Adrenal gland (tissue), 9 donors: ENCODE measurements at regions not wholly inside any gene's neighbourhood (a gene's known extent, or its start where the extent isn't known, plus 50 kb on each side); places are given as distances from the start of the nearest gene placed in this dataset.

Source experiments
- DNase-seq, 7 donors: peaks; one replicate each; pipeline ENCODE4 v3.0.0-alpha.2; 2019 to 2020
- H3K27ac ChIP-seq, 5 donors: fragments of 200-600 bp; sonication (generic) in 4 of 5; 1 replicate in 3 of 5; 2 replicates in 2 of 5; pipeline versions ENCODE4 v1.5.1 to v1.8.0; 2016 to 2020; ENCODE audit warnings: mild to moderate bottlenecking in 1 of 5
- H3K27me3 ChIP-seq: fragments of 200-600 bp; 2 replicates; pipeline ENCODE4 v1.8.0; 2021
- H3K36me3 ChIP-seq, 2 donors: fragments of 200-600 bp; replicated peaks in 1 of 2; 1 replicate in 1 of 2; 2 replicates in 1 of 2; pipeline versions ENCODE4 v1.5.1 to v1.8.0; 2018 to 2022
- H3K4me1 ChIP-seq, 2 donors: fragments of 200-600 bp; replicated peaks in 1 of 2; 1 replicate in 1 of 2; 2 replicates in 1 of 2; pipeline versions ENCODE4 v1.5.1 to v1.8.0; 2018 to 2021
- H3K4me3 ChIP-seq, 4 donors: fragments of 200-600 bp; sonication (generic) in 3 of 4; one replicate each; pipeline ENCODE4 v1.5.1; 2016 to 2018
- H3K9me3 ChIP-seq, 3 donors: fragments of 200-600 bp; sonication (generic) in 1 of 3; replicated peaks in 1 of 3; 1 replicate in 2 of 3; 2 replicates in 1 of 3; pipeline versions ENCODE4 v1.5.1 to v1.8.0; 2016 to 2021
- POLR2A ChIP-seq, 2 donors: fragments of 450-650 bp; IDR thresholded peaks; one replicate each; pipeline ENCODE4 v1.6.1; 2017; ENCODE audit warnings: antibody characterized with exemption in 2 of 2, mild to moderate bottlenecking in 2 of 2, moderate library complexity in 1 of 2
- WGBS, 4 donors: extraction: QIAGEN DNeasy Blood & Tissue Kit in 2 of 4; methylation state at CpG; one replicate each; pipeline versions ENCODE4 v1.1.5 to v1.1.7; 2013 to 2017; 5-methylcytosine and 5-hydroxymethylcytosine counted together
- intact Hi-C, 2 donors: fragments of 100-400 bp; cut with DNase I; formaldehyde crosslinking; loops; one replicate each; pipeline versions ENCODE4 v1.14.1 to v1.15.0; 2022 to 2023
- TF ChIP-seq, protein P1 (sequence below), 6 experiments: fragments of 450-650 bp in 4 of 6; fragments of 200-600 bp in 2 of 6; sonication (generic) in 1 of 6; IDR thresholded peaks; 1 replicate in 5 of 6; 2 replicates in 1 of 6; pipeline versions ENCODE4 v1.5.1 to v1.8.0; 2016 to 2021; ENCODE audit warnings: antibody characterized with exemption in 6 of 6, mild to moderate bottlenecking in 2 of 6, moderate library complexity in 1 of 6
- donor health status: healthy with polysubstance abuse.
- donor health status: Bipolar disorder and iron deficiency.
- donor health status: DM: yes; HTN: yes; CAD: no.
- donor health status: DM: no; HTN: no; CAD: no.
- donor health status: DM: no; HTN: no; CAD: no.

DNA sequence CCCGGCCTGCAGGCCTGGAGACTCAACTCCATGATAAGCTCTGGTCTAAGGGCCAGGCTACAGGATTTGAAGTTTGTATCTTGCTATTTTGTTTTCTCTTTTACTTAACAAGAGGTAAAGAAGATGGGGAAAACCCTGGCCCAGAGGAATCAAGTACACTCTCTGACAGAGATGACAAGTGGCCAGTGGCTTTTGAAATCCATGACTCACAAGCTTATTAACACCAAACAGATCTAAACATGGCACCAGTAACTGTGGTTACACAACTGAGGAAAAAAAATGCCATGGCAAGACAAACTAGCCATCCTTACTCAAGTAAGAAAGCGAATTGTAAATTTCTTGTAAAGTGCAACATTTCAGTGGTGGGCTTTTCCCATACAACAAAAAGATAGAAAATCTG, 72.6 kb upstream of the SERTM1 start:
- 73 to 80% (median 77%) methylated on average over 2 of the region's 2 CpGs for WGBS, 4 donors
- TF ChIP-seq POLR2A (IDR thresholded peaks at IDR 0.05): no peak
- TF ChIP-seq, protein P1, sequence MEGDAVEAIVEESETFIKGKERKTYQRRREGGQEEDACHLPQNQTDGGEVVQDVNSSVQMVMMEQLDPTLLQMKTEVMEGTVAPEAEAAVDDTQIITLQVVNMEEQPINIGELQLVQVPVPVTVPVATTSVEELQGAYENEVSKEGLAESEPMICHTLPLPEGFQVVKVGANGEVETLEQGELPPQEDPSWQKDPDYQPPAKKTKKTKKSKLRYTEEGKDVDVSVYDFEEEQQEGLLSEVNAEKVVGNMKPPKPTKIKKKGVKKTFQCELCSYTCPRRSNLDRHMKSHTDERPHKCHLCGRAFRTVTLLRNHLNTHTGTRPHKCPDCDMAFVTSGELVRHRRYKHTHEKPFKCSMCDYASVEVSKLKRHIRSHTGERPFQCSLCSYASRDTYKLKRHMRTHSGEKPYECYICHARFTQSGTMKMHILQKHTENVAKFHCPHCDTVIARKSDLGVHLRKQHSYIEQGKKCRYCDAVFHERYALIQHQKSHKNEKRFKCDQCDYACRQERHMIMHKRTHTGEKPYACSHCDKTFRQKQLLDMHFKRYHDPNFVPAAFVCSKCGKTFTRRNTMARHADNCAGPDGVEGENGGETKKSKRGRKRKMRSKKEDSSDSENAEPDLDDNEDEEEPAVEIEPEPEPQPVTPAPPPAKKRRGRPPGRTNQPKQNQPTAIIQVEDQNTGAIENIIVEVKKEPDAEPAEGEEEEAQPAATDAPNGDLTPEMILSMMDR (IDR thresholded peaks at IDR 0.05): no peak
- intact Hi-C loops: no loop called here

DNA sequence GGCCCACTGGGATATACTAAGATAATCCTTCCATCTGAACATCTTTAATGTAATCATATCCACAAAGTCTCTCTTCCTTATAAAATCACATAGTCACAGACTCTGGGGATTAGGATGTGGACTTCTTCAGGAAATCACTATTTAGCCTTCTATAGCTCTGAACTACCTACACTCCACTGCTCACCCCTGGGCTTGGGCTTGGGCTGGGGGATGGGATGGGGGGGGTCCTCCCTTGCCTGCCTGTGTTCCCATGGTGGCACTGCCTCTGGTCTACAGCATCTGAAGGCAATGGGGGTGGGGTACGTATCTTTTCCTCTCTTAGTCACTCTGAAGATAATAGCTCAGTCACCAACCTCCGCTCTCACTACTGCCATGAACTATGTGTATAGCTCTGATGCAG, 67.8 kb upstream of the SERTM1 start:
- intact Hi-C loops: no loop called here
- Histone ChIP-seq H3K27me3 (no peaks in the 10 kb centered on the region), H3K36me3 (no peaks in the 10 kb centered on the region), H3K4me1 (no peaks in the 10 kb centered on the region), H3K9me3 (no peaks in the 10 kb centered on the region), H3K27ac (no peak overlapping the region), H3K4me3 (no peak overlapping the region)
- DNase-seq: no peak
- 71 to 81% (median 75%) methylated on average over 2 of the region's 2 CpGs for WGBS, 4 donors
- TF ChIP-seq, protein P1 (IDR thresholded peaks at IDR 0.05): no peak
- no peak for TF ChIP-seq POLR2A (IDR thresholded peaks at IDR 0.05)

More for the DNA sequence above, 72.6 kb upstream of the SERTM1 start:
- Histone ChIP-seq H3K4me1 (no peaks in the 10 kb centered on the region), H3K27me3 (no peaks in the 10 kb centered on the region), H3K36me3 (no peaks in the 10 kb centered on the region), H3K9me3 (no peaks in the 10 kb centered on the region), H3K27ac (no peak overlapping the region), H3K4me3 (no peak overlapping the region)
- DNase-seq: no peak

DNA sequence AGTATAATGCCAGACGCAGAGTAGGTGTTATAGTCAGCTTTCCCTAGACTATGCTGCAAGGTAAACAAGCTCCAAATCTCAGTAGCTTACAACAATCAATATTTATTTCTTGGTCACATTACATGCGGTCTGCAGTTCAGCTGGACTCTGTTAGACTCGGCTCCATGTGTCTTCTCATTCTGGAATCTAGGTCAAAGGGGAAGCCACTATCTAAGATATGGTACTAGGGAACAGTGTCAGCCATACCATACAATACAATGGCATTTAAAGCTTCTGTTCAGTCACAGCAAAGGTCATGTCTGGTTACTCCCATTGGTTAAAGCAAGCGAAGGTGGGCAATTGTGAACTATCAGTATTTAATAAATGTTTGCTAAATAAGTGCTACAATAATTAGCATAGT, 65.3 kb upstream of the SERTM1 start:
- DNase-seq: no peak
- Histone ChIP-seq H3K9me3 (no peaks in the 10 kb centered on the region), H3K4me1 (no peaks in the 10 kb centered on the region), H3K4me3 (no peak overlapping the region), H3K27me3 (no peaks in the 10 kb centered on the region), H3K27ac (no peak overlapping the region), H3K36me3 (no peaks in the 10 kb centered on the region)
- 71 to 79% (median 75%) methylated on average over 4 of the region's 4 CpGs for WGBS, 4 donors
- intact Hi-C loops: no loop called here
- no peak for TF ChIP-seq POLR2A (IDR thresholded peaks at IDR 0.05)
- TF ChIP-seq, protein P1 (IDR thresholded peaks at IDR 0.05): no peak

DNA sequence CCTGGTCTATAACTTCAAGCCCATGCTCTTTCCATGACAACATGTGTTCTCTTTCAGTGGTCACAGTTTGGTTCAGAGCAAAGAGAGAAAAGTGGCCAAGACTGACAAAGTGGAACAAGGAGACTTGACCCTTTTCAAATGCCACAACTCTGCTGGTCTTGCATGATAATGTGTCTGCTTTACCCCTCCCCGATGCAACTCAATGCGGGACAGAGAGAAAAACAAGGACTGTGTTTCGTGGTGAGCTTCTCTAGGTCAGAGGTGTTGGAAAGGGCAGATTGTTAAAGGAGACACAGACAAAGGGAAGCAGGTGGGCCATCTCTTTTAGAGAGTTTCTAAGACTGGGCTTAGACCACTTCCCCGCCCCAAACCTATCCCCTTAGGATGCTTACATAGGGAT, 61.6 kb upstream of the SERTM1 start:
- Histone ChIP-seq H3K27me3 (no peaks in the 10 kb centered on the region), H3K9me3 (no peaks in the 10 kb centered on the region), H3K27ac (no peak overlapping the region), H3K36me3 (no peaks in the 10 kb centered on the region), H3K4me1 (no peaks in the 10 kb centered on the region), H3K4me3 (no peak overlapping the region)
- 65 to 82% (median 71%) methylated on average over 4 of the region's 4 CpGs for WGBS, 4 donors
- no peak for DNase-seq
- intact Hi-C loops: no loop called here
- TF ChIP-seq, protein P1 (IDR thresholded peaks at IDR 0.05): no peak
- TF ChIP-seq POLR2A (IDR thresholded peaks at IDR 0.05): no peak
